ENCODE measurements at regions not wholly inside any gene's neighbourhood (a gene's known extent, or its start where the extent isn't known, plus 50 kb on each side); places are given as distances from the start of the nearest gene placed in this dataset.

- no peak for DNase-seq (ENCODE audit: low spot score)
- peaks cover 0 to 2% (median 0%) of the 10 kb centered on the region in 4 donors for H3K9me3 ChIP-seq (ENCODE audit: control insufficient read depth in 4 of 4, low read length in 3 of 4)
- no peaks in the 10 kb centered on the region for H3K27me3 ChIP-seq (ENCODE audit: control insufficient read depth in 4 of 4, insufficient read depth in 4 of 4, low read length in 3 of 4)
- no peaks in the 10 kb centered on the region for H3K36me3 ChIP-seq (ENCODE audit: control insufficient read depth in 4 of 4, insufficient read depth in 3 of 4, low read depth in 1 of 4, low read length in 3 of 4)
- H3K27ac ChIP-seq (ENCODE audit: low read depth in 1 of 2, low read length in 2 of 2) = no peak overlapping the region
- 79% methylated on average over 5 of the region's 5 CpGs for WGBS
- H3K4me1 ChIP-seq (ENCODE audit: control insufficient read depth in 4 of 4, insufficient read depth in 4 of 4, low read length in 3 of 4) = no peaks in the 10 kb centered on the region
- H3K9ac ChIP-seq (ENCODE audit: low read depth in 1 of 2, low read length in 2 of 2) = no peak overlapping the region
- no peak overlapping the region for H3K4me3 ChIP-seq (ENCODE audit: low read depth in 1 of 3, low read length in 3 of 3)
- TF ChIP-seq RXRA (IDR thresholded peaks at IDR 0.05) = no peak
- TF ChIP-seq ATF3 (IDR thresholded peaks at IDR 0.05) = no peak
- no peak for TF ChIP-seq FOXA2 (IDR thresholded peaks at IDR 0.05)
- TF ChIP-seq CTCF (IDR thresholded peaks at IDR 0.05; ENCODE audit: low read depth, low read length, missing input control) = no peak
- TF ChIP-seq MAX (IDR thresholded peaks at IDR 0.05) = no peak
- TF ChIP-seq NR2F2 (IDR thresholded peaks at IDR 0.05) = no peak
- TF ChIP-seq RAD21 (IDR thresholded peaks at IDR 0.05) = no peak
- no peak for TF ChIP-seq HNF4A (conservative IDR thresholded peaks at IDR 0.05)
- no peak for TF ChIP-seq GABPA (IDR thresholded peaks at IDR 0.05 in 1 of 2, conservative IDR thresholded peaks at IDR 0.05 in 1 of 2)
- TF ChIP-seq EGR1 (IDR thresholded peaks at IDR 0.05; ENCODE audit: low read depth in 2 of 2) = no peak
- no peak for TF ChIP-seq SP1 (IDR thresholded peaks at IDR 0.05)
- TF ChIP-seq FOXA1 (IDR thresholded peaks at IDR 0.05) = no peak
- no peak for TF ChIP-seq ZBTB33 (IDR thresholded peaks at IDR 0.05)
Measured at GRCh38 chr5:66515209-66515608, 81.0 kb upstream of the MAST4 start.

- no peak overlapping the region for H3K4me3 ChIP-seq (ENCODE audit: low read depth in 1 of 3, low read length in 3 of 3)
- whole genome bisulfite sequencing = 86% methylated on average over 1 of the region's 1 CpG
- TF ChIP-seq REST (IDR thresholded peaks at IDR 0.05) (no peak), HNF4G (IDR thresholded peaks at IDR 0.05) (no peak), HNF4A (conservative IDR thresholded peaks at IDR 0.05) (no peak), RXRA (IDR thresholded peaks at IDR 0.05) (no peak), JUND (IDR thresholded peaks at IDR 0.05) (no peak), MAX (IDR thresholded peaks at IDR 0.05) (no peak), ZBTB33 (IDR thresholded peaks at IDR 0.05) (no peak)
- no peaks in the 10 kb centered on the region for H3K4me1 ChIP-seq (ENCODE audit: control insufficient read depth in 4 of 4, insufficient read depth in 4 of 4, low read length in 3 of 4)
- no peak overlapping the region for H3K27ac ChIP-seq (ENCODE audit: low read depth in 1 of 2, low read length in 2 of 2)
- no peaks in the 10 kb centered on the region for H3K27me3 ChIP-seq (ENCODE audit: control insufficient read depth in 4 of 4, insufficient read depth in 4 of 4, low read length in 3 of 4)
- peaks cover 0 to 2% (median 0%) of the 10 kb centered on the region in 4 donors for H3K9me3 ChIP-seq (ENCODE audit: control insufficient read depth in 4 of 4, low read length in 3 of 4)
- no peak overlapping the region for H3K9ac ChIP-seq (ENCODE audit: low read depth in 1 of 2, low read length in 2 of 2)
- no peak for DNase-seq (ENCODE audit: low spot score)
- H3K36me3 ChIP-seq (ENCODE audit: control insufficient read depth in 4 of 4, insufficient read depth in 3 of 4, low read depth in 1 of 4, low read length in 3 of 4) = no peaks in the 10 kb centered on the region
Measured at GRCh38 chr5:66516550-66516949, 79.6 kb upstream of the MAST4 start.

Measured in liver (tissue), 8 donors.